ENCODE measurements at regions not wholly inside any gene's neighbourhood (a gene's known extent, or its start where the extent isn't known, plus 50 kb on each side); places are given as distances from the start of the nearest gene placed in this dataset.

DNA sequence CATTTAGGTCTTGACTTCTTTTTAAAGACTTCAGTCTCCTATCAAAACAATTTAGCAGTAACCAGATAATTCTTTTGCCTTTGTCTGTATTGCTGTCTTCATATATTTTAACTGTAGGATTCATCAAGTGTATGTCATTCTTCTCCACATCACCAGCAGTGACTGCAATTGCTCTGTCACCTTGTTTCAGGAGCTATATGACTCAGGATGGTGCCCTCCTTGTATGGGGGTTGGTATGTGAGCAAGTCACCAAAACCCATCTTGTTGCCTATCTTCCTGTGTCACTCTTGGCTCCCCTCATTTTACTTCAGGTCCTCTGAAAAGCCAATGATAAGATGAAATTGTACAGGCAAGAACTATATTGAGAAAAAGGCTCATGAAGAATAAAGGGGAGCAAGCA is 256.9 kb upstream of the LUZP2 start:
- TF ChIP-seq, protein P1, sequence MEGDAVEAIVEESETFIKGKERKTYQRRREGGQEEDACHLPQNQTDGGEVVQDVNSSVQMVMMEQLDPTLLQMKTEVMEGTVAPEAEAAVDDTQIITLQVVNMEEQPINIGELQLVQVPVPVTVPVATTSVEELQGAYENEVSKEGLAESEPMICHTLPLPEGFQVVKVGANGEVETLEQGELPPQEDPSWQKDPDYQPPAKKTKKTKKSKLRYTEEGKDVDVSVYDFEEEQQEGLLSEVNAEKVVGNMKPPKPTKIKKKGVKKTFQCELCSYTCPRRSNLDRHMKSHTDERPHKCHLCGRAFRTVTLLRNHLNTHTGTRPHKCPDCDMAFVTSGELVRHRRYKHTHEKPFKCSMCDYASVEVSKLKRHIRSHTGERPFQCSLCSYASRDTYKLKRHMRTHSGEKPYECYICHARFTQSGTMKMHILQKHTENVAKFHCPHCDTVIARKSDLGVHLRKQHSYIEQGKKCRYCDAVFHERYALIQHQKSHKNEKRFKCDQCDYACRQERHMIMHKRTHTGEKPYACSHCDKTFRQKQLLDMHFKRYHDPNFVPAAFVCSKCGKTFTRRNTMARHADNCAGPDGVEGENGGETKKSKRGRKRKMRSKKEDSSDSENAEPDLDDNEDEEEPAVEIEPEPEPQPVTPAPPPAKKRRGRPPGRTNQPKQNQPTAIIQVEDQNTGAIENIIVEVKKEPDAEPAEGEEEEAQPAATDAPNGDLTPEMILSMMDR (IDR thresholded peaks at IDR 0.05) = no peak
- TF ChIP-seq ZFX (IDR thresholded peaks at IDR 0.05; ENCODE audit: borderline replicate concordance) = no peak
